HG03108 (cell line): ENCODE measurements at regions not wholly inside any gene's neighbourhood (a gene's known extent, or its start where the extent isn't known, plus 50 kb on each side); places are given as distances from the start of the nearest gene placed in this dataset.
"Not testable (repeated sequence)": the region's sequence is repeated elsewhere in the genome, so short reads cannot be mapped to it uniquely, and the experiment has no call there.

ENCODE experiments used
- ATAC-seq: cut with Tn5 transposase; IDR thresholded peaks from one replicate; pipeline ENCODE4 v1.9.1; 2021; ENCODE audit warnings: moderate library complexity; ENCODE audit not compliant: unreplicated experiment

- no peak for ATAC-seq
These were observed 722.1 kb downstream of the PCDH7 start for GRCh38 chr4:31442236-31442635.

- no peak for ATAC-seq
These were observed 725.4 kb downstream of the PCDH7 start for GRCh38 chr4:31445526-31445925.

DNA sequence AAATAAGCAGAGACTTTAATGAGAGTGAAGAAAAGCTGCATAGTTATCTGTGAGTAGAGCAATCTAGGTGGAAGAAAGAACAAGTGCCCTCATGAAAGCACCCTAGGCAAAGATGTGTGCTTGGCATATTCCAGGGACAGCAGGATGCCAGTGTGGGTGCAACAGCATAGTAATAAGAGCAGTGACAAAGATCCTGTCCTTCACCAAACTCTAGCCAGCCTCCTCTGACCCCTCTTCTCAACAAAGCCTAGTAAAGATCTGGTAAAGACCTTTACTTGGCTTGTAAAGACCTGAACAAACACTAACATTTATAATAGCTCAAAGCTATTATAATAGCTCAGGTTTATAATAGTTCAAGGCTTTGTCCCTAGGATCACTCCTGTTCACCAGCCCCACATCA, 735.4 kb downstream of the PCDH7 start:
- ATAC-seq, result no peak

DNA sequence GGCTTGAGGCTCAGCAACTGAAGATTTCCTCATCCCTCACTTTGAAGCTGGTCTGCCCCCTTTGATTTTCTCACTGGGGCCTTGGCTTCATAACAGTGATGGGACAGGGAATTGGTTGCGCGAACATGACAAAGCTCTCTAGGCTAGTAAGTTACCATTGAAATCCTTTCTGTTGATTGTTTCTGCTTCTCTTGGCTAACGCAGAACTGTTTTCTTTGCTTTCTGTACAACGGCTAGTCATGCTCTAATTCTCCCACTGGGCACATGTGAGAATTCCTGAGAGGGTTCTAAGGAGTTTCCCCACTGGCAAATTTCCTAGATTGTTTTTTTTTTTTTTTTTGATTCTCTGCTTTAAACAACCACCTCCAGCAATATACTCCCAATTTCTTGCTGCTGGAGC, 738.6 kb downstream of the PCDH7 start:
- ATAC-seq, result no peak

- no peak for ATAC-seq
These were observed 741.3 kb downstream of the PCDH7 start for GRCh38 chr4:31461421-31461820.

- no peak for ATAC-seq
These were observed 747.6 kb downstream of the PCDH7 start for GRCh38 chr4:31467781-31468180.

DNA sequence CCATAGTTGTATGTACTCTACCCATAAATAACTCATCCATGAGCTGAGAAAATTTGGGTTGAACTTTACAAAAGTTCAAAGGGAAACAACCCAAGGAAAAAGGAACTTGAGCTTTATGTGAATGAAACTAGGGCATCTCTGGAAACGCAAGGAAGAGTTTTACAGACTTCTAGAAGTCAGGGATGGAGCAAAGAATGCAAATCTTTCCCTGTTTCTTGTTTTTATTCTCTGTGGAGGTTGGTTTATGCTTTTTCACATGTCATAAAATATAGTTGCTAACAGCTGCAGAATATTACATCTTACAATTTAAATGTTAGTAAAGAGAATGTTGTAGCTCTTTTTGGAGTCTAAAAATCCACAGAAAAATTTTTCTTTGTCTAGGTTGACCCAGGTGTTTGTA, 754.1 kb downstream of the PCDH7 start:
- ATAC-seq, result no peak

DNA sequence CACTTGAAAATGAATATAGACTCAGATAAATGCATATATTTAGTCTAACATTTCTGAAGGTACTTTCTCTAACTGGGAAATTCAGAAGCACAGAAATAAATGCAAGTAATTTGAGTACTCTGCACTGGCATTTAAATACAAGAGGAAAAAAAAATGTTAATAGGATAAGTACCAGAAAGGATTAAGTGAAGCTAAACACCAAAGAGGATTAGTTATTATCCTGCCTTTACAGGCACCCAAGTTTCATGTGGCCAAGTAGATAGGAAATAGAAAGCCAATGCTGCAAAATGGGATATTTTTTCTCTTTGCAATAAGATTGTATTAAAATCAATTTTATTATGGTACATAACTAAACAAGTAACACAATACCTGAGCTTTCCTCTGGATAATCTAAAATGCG, 762.5 kb downstream of the PCDH7 start:
- ATAC-seq, result no peak

DNA sequence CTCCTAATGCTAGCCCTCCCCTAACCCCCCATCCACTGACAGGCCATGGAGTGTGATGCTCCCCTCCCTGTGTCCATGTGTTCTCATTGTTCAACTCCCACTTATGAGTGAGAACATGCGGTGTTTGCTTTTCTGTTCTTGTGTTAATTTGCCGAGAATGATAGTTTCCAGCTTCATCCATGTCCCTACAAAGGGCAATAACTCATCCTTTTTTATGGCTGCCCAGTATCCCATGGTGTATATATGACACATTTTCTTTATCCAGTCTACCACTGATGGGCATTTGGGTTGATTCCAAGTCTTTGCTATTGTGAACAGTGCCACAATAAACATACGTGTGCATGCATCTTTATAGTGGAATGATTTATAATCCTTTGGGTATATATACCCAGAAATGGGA, 779.0 kb downstream of the PCDH7 start:
- not testable (repeated sequence) for ATAC-seq

DNA sequence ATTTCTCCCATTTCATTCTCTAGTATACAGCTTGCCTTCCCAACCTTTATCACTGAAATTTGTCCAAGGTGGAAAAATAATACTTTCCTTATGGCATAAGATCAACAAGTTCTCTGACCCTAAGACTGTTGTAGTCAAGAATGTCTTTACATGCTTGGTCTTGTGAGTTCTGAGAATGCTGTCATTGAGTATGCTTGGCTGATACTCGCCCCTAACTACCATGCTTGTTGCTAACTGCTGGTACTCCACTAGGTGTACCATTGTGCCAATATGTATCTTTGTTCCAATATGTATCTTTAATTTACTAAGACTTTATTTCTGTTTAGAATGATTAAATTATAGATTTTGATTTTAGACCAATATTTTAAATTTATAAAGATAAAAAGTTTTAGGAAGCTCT, 796.4 kb downstream of the PCDH7 start:
- no peak for ATAC-seq

DNA sequence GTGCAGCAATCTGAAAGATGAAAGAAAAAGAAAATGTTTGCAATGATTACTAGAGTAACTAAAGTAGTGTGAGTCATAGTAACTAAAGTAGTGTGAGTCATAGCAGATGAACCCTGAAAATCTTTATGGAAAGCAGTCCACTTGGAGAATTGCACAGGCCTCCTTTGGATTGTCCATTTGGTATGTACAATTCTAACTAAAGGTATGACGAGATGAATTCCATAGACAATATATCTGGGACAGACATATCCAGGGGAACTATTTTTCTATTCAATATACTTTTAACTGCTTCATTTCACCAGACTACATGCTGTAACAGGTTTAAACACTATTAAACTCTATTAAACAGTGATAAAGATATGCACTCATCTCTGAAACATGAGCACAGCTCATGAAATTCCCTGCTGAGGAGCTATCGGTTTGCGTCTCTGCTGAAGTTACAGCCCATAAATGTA, 798.7 kb downstream of the PCDH7 start:
- ATAC-seq, result no peak

GRCh38 chr4:31530555-31530954, 810.4 kb downstream of the PCDH7 start:
- no peak for ATAC-seq

DNA sequence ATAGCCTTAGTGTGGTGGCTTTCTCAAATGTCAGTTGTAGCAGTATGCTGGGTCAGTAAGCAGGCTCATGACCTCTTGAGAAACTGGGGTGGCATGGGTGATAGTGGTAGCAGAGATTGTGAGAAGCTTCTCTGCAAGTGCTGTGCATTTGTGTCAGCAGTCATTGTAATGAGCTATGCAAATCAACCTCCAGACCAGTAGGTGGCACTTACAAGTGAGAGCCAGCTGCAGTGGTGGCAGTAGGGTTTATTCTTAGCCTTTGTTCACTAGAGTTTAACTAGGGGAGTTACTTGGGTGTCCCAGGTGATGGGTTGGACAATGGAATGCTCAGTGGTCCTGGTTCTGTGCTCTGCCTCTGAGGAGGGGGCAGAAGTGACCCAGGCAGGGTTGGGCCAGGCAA, 818.7 kb downstream of the PCDH7 start:
- ATAC-seq, result no peak

DNA sequence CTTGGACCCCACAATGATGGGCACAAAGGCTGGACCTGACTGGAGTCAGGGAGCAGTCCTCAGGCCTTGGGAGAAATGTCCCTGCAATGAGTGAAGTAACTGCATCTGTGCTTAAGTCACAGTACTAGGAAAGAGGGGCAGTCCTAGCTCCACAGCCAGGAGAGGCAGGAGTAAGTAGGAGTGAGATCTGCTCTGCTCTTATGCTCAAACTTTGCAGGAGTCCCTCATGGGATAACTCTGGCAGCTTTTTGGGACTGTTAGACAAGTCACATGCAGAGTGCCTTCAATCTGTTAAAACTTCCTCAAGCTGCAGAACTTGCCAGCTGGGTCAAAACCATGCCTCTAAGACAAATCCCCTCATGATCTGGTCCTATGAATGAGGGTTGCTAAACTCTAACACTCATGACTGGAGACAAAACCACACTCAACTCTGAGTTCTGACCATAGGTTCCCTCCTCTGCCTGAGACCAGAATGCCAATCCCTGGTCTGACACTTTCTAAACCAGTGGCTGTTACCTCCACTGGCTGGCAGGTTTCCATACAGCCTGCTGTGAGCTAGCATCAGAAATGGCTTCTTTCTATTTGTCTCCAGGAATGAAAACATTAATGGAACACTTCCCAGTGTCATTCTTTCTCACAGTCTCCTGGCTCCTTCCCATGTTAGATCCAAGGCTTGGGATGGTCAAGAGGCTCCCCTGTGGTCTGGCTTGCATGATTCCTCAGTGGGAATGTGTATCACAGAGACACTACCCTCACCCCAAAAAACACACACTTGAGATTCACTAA, 819.3 kb downstream of the PCDH7 start:
- ATAC-seq, result no peak

- no peak for ATAC-seq
These were observed 825.2 kb downstream of the PCDH7 start for GRCh38 chr4:31545330-31545729.

DNA sequence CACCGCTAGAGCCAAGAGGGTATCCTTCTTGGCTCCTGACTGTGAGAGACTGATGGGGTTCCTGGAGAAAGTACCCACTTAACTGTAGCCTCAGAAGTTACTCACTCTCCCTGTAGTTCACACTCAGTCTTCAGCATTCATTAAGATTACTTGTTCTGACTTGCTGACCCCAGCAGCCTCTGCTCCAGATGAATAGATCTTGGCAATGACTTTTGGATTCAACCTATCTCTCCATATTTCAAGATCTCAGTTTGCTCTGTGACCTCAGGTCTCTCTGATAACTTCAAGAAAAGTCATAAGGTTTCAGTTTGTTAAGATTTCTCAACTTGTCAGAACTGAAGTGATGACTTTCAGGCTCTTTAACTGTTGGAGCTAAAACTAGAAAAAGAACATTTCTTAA, 825.6 kb downstream of the PCDH7 start:
- ATAC-seq, result no peak

- ATAC-seq, result no peak
These were observed 827.9 kb downstream of the PCDH7 start for GRCh38 chr4:31548021-31548420.

DNA sequence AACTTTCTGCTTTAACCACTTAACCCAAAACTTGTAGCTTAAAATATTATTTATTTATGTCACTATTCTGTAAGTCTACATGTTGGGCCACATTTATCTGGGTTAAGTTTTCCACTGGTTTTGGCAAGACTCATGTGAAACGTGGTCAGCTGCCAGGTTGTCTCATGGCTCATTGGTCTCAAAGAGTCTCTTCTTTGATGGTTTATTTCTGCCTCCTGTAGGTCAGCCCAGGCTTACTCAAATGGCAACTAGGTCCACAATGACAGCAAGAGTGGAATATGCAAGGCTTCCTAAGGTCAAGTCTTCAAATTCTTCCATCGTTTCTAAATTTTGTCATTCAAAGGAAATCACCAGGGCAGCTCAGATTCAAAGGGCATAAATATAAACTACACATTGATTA, 828.7 kb downstream of the PCDH7 start:
- ATAC-seq, result no peak

- no peak for ATAC-seq
These were observed 829.1 kb downstream of the PCDH7 start for GRCh38 chr4:31549256-31549655.

- ATAC-seq, result no peak
These were observed 837.3 kb downstream of the PCDH7 start for GRCh38 chr4:31557437-31557836.

DNA sequence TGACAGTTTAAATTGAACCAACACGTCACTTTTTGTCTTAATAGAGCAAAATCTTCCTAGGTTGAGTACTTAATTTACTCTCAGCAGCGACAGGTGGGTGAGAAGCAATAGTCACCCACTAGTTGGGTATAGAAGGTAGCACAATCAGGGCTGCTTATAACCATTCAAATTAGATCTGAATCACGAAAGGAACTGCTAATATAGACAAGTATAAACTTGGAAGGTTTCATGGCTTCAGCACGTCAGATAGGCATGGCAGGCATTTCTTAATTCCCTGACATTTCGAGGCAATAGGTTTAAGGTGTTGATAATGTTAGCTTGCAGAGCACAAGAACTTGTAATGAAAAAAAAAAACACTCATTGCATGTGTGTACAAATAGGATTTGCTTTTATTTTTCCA, 853.4 kb downstream of the PCDH7 start:
- no peak for ATAC-seq

DNA sequence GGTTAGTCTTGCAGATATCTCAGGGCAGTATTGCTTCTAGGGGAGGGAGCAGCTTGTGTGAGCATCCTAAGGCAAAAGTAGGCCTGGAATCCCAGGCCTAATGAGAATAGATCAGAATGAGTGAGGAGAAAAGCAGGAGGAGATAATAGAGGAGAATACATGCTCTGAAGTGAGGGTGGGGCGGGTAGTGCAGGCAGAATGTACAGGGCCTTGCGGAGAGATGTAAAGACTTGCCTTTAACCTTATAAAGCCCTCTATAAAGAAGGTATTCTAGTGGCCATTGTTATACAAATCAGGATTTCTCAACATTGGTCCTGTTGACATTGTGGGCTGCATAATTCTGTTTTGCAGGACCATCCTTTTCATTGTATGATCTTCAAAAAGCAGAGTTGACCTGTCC, 855.3 kb downstream of the PCDH7 start:
- ATAC-seq, result no peak

DNA sequence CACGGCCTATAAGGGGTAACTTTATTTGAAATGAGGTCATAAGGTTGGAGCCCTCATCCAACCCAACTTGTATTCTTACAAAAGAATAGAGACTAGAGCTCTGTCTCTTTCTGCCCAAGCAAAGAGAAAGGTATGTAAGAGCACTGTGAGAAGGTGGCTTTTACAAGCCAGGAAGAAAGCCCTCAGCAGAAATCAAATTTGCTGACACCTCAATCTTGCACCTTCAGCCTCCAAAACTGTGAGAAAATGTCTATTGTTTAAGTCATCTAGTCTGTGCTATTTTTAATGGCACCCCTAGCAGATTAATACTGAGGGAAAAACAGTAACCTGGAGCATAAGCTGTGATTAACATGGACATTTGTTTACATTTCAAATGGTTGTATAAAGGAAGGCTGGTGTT, 860.7 kb downstream of the PCDH7 start:
- ATAC-seq, result no peak
